GM23338 (cell line): ENCODE measurements at regions not wholly inside any gene's neighbourhood (a gene's known extent, or its start where the extent isn't known, plus 50 kb on each side); places are given as distances from the start of the nearest gene placed in this dataset.

Source experiments
- ATAC-seq: fragments of 200-7000 bp; cut with Tn5 transposase; 3 replicates; pipeline ENCODE4 v1.9.1; 2020
- DNase-seq: peaks from one replicate; pipeline ENCODE4 v3.0.0-alpha.2; 2015; ENCODE audit warnings: low spot score
- H2AFZ ChIP-seq: fragments of 200-600 bp; sonication (generic); 2 replicates; pipeline ENCODE4 v1.8.0; 2016; ENCODE audit warnings: antibody characterized with exemption, mild to moderate bottlenecking, moderate library complexity
- H3F3A ChIP-seq: fragments of 200-600 bp; sonication (generic); replicated peaks from 2 replicates; pipeline ENCODE4 v1.8.0; 2017; ENCODE audit warnings: antibody characterized with exemption, mixed run types, low read depth
- H3K27ac ChIP-seq: fragments of 200-600 bp; sonication (generic); 2 replicates; pipeline ENCODE4 v1.6.1; 2016; ENCODE audit warnings: low read depth
- H3K27me3 ChIP-seq: fragments of 200-600 bp; sonication (generic); 2 replicates; pipeline ENCODE4 v1.8.0; 2016; ENCODE audit warnings: mild to moderate bottlenecking, mixed run types, moderate library complexity; ENCODE audit not compliant: insufficient read depth
- H3K36me3 ChIP-seq: fragments of 200-600 bp; sonication (generic); 2 replicates; pipeline ENCODE4 v1.8.0; 2016; ENCODE audit warnings: mild to moderate bottlenecking; ENCODE audit not compliant: insufficient read depth
- H3K4me1 ChIP-seq: fragments of 200-600 bp; sonication (generic); 2 replicates; pipeline ENCODE4 v1.8.0; 2016; ENCODE audit warnings: mild to moderate bottlenecking, moderate library complexity; ENCODE audit not compliant: insufficient read depth
- H3K4me2 ChIP-seq: fragments of 200-600 bp; sonication (generic); 2 replicates; pipeline ENCODE4 v1.7.1; 2017; ENCODE audit warnings: mixed run types
- H3K4me3 ChIP-seq: fragments of 200-600 bp; sonication (generic); 2 replicates; pipeline ENCODE4 v1.6.1; 2016; ENCODE audit warnings: mixed run types
- H3K79me2 ChIP-seq: fragments of 200-600 bp; sonication (generic); replicated peaks from 2 replicates; pipeline ENCODE4 v1.8.0; 2017; ENCODE audit warnings: mild to moderate bottlenecking; ENCODE audit not compliant: insufficient read depth
- H3K9me2 ChIP-seq: fragments of 200-600 bp; sonication (generic); 2 replicates; pipeline ENCODE4 v1.8.0; 2017; ENCODE audit not compliant: insufficient read depth
- H4K20me1 ChIP-seq: fragments of 200-600 bp; sonication (generic); replicated peaks from 2 replicates; pipeline ENCODE4 v1.8.0; 2017; ENCODE audit warnings: mild to moderate bottlenecking; ENCODE audit not compliant: insufficient read depth
- H3K27ac Mint-ChIP-seq: 2 replicates; pipeline ENCODE4 v1.8.0; 2020; ENCODE audit warnings: inconsistent platforms, mild to moderate bottlenecking, moderate library complexity, mixed read lengths
- H3K27me3 Mint-ChIP-seq: 3 replicates; pipeline ENCODE4 v1.8.0; 2022; ENCODE audit warnings: low read depth, mild to moderate bottlenecking, moderate library complexity, mixed read lengths, inconsistent platforms; ENCODE audit not compliant: insufficient read depth, poor library complexity
- H3K36me3 Mint-ChIP-seq: 3 replicates; pipeline ENCODE4 v1.8.0; 2021; ENCODE audit warnings: low read depth, mild to moderate bottlenecking, inconsistent platforms, moderate library complexity, mixed read lengths
- H3K4me1 Mint-ChIP-seq: 3 replicates; pipeline ENCODE4 v1.8.0; 2020; ENCODE audit warnings: mild to moderate bottlenecking, inconsistent platforms, mixed read lengths
- H3K4me3 Mint-ChIP-seq: 3 replicates; pipeline ENCODE4 v1.8.0; 2021; ENCODE audit warnings: moderate library complexity, mild to moderate bottlenecking, inconsistent platforms, mixed read lengths
- H3K9me3 Mint-ChIP-seq: 3 replicates; pipeline ENCODE4 v1.8.0; 2020; ENCODE audit warnings: moderate library complexity, mild to moderate bottlenecking, inconsistent platforms, mixed read lengths
- CREB1 ChIP-seq: fragments of 250-450 bp; sonication (Bioruptor Pico); IDR thresholded peaks from 2 replicates; pipeline ENCODE4 v1.5.0; 2020; ENCODE audit warnings: low read depth, mild to moderate bottlenecking, moderate library complexity
- EZH2 ChIP-seq: fragments of 200-600 bp; sonication (generic); IDR thresholded peaks from one replicate; pipeline ENCODE4 v1.8.0; 2017; ENCODE audit warnings: antibody characterized with exemption, mild to moderate bottlenecking, low read depth; ENCODE audit not compliant: unreplicated experiment
- EZH2phosphoT487 ChIP-seq: fragments of 200-600 bp; sonication (generic); IDR thresholded peaks from one replicate; pipeline ENCODE4 v1.8.1; 2018; ENCODE audit warnings: antibody characterized with exemption; ENCODE audit not compliant: unreplicated experiment
- JUNB ChIP-seq: IDR thresholded peaks from one replicate; pipeline ENCODE4 v1.6.1; 2016; ENCODE audit warnings: antibody characterized with exemption; ENCODE audit not compliant: unreplicated experiment
- NANOG ChIP-seq: IDR thresholded peaks from 2 replicates; pipeline ENCODE4 v1.6.1; 2016; ENCODE audit warnings: antibody characterized with exemption, borderline replicate concordance
- POLR2AphosphoS5 ChIP-seq: IDR thresholded peaks from 2 replicates; pipeline ENCODE4 v1.6.1; 2016; ENCODE audit warnings: antibody characterized with exemption, low read depth
- STAT1 ChIP-seq: IDR thresholded peaks from one replicate; pipeline ENCODE4 v1.6.1; 2016; ENCODE audit warnings: antibody characterized with exemption; ENCODE audit not compliant: unreplicated experiment
- ZNF114 ChIP-seq: fragments of 250-450 bp; sonication (Bioruptor Pico); IDR thresholded peaks from 2 replicates; pipeline ENCODE4 v1.5.0; 2020; ENCODE audit warnings: mild to moderate bottlenecking, moderate library complexity
- ZNF331 ChIP-seq: fragments of 250-450 bp; sonication (Bioruptor Pico); IDR thresholded peaks from 2 replicates; pipeline ENCODE4 v1.5.0; 2020; ENCODE audit warnings: low read depth, mild to moderate bottlenecking, moderate library complexity
- TF ChIP-seq, protein P1 (sequence below), 2 experiments: fragments of 200-600 bp in 1 of 2; sonication (generic) in 1 of 2; conservative IDR thresholded peaks; 2 replicates each; pipeline versions ENCODE4 v1.5.1 to v1.6.1; 2016 to 2017; ENCODE audit warnings: antibody characterized with exemption in 2 of 2, low read depth in 2 of 2, mild to moderate bottlenecking in 2 of 2, moderate library complexity in 1 of 2
- TF ChIP-seq, protein P2 (sequence below): IDR thresholded peaks from 2 replicates; pipeline ENCODE4 v1.6.1; 2016; ENCODE audit warnings: antibody characterized with exemption
- TF ChIP-seq, protein P3 (sequence below): fragments of 250-450 bp; sonication (Bioruptor Pico); IDR thresholded peaks from 2 replicates; pipeline ENCODE4 v1.5.0; 2020; ENCODE audit warnings: mild to moderate bottlenecking, moderate library complexity
- TF ChIP-seq, protein P4 (sequence below): IDR thresholded peaks from one replicate; pipeline ENCODE4 v1.6.1; 2018; ENCODE audit warnings: antibody characterized with exemption; ENCODE audit not compliant: unreplicated experiment

DNA sequence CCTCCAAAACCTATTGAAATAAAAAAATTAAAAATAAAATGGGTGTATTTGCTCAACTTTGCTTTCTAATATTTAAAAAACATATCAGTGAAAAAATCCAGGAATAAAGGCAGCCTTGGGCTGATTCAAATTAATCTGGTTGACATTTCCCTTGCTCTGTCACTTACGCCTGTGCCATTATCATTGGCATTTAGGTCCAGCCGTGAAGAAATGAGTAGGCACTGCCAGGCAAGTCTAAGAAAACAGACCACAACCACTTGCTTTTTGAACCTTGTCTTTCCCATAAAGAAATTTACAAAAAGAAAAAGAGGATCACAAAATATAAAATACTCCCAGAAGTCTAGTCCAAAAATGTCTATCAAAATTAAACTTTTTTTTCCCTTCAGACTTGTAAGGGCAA is 59.2 kb upstream of the HBS1L start:
- H3K9me2 ChIP-seq = no peaks in the 10 kb centered on the region
- no peaks in the 10 kb centered on the region for H3K27me3 Mint-ChIP-seq
- DNase-seq (no peak), ATAC-seq (no peak)
- no peak overlapping the region for H3K4me2 ChIP-seq
- no peaks in the 10 kb centered on the region for H4K20me1 ChIP-seq
- H3K4me3 Mint-ChIP-seq = no peak overlapping the region
- no peak overlapping the region for H3K4me3 ChIP-seq
- no peaks in the 10 kb centered on the region for H3K9me3 Mint-ChIP-seq
- H3K79me2 ChIP-seq = no peaks in the 10 kb centered on the region
- H3K27me3 ChIP-seq = no peaks in the 10 kb centered on the region
- no peak for TF ChIP-seq ZNF331 (CRISPR knock-in tag)
- TF ChIP-seq, protein P1, sequence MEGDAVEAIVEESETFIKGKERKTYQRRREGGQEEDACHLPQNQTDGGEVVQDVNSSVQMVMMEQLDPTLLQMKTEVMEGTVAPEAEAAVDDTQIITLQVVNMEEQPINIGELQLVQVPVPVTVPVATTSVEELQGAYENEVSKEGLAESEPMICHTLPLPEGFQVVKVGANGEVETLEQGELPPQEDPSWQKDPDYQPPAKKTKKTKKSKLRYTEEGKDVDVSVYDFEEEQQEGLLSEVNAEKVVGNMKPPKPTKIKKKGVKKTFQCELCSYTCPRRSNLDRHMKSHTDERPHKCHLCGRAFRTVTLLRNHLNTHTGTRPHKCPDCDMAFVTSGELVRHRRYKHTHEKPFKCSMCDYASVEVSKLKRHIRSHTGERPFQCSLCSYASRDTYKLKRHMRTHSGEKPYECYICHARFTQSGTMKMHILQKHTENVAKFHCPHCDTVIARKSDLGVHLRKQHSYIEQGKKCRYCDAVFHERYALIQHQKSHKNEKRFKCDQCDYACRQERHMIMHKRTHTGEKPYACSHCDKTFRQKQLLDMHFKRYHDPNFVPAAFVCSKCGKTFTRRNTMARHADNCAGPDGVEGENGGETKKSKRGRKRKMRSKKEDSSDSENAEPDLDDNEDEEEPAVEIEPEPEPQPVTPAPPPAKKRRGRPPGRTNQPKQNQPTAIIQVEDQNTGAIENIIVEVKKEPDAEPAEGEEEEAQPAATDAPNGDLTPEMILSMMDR (conservative IDR thresholded peaks at IDR 0.05; ENCODE audit: low read depth in 2 of 2) = no peak
- TF ChIP-seq JUNB = no peak
- TF ChIP-seq, protein P2, sequence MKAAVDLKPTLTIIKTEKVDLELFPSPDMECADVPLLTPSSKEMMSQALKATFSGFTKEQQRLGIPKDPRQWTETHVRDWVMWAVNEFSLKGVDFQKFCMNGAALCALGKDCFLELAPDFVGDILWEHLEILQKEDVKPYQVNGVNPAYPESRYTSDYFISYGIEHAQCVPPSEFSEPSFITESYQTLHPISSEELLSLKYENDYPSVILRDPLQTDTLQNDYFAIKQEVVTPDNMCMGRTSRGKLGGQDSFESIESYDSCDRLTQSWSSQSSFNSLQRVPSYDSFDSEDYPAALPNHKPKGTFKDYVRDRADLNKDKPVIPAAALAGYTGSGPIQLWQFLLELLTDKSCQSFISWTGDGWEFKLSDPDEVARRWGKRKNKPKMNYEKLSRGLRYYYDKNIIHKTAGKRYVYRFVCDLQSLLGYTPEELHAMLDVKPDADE = no peak
- no peak for TF ChIP-seq NANOG
- TF ChIP-seq, protein P3, sequence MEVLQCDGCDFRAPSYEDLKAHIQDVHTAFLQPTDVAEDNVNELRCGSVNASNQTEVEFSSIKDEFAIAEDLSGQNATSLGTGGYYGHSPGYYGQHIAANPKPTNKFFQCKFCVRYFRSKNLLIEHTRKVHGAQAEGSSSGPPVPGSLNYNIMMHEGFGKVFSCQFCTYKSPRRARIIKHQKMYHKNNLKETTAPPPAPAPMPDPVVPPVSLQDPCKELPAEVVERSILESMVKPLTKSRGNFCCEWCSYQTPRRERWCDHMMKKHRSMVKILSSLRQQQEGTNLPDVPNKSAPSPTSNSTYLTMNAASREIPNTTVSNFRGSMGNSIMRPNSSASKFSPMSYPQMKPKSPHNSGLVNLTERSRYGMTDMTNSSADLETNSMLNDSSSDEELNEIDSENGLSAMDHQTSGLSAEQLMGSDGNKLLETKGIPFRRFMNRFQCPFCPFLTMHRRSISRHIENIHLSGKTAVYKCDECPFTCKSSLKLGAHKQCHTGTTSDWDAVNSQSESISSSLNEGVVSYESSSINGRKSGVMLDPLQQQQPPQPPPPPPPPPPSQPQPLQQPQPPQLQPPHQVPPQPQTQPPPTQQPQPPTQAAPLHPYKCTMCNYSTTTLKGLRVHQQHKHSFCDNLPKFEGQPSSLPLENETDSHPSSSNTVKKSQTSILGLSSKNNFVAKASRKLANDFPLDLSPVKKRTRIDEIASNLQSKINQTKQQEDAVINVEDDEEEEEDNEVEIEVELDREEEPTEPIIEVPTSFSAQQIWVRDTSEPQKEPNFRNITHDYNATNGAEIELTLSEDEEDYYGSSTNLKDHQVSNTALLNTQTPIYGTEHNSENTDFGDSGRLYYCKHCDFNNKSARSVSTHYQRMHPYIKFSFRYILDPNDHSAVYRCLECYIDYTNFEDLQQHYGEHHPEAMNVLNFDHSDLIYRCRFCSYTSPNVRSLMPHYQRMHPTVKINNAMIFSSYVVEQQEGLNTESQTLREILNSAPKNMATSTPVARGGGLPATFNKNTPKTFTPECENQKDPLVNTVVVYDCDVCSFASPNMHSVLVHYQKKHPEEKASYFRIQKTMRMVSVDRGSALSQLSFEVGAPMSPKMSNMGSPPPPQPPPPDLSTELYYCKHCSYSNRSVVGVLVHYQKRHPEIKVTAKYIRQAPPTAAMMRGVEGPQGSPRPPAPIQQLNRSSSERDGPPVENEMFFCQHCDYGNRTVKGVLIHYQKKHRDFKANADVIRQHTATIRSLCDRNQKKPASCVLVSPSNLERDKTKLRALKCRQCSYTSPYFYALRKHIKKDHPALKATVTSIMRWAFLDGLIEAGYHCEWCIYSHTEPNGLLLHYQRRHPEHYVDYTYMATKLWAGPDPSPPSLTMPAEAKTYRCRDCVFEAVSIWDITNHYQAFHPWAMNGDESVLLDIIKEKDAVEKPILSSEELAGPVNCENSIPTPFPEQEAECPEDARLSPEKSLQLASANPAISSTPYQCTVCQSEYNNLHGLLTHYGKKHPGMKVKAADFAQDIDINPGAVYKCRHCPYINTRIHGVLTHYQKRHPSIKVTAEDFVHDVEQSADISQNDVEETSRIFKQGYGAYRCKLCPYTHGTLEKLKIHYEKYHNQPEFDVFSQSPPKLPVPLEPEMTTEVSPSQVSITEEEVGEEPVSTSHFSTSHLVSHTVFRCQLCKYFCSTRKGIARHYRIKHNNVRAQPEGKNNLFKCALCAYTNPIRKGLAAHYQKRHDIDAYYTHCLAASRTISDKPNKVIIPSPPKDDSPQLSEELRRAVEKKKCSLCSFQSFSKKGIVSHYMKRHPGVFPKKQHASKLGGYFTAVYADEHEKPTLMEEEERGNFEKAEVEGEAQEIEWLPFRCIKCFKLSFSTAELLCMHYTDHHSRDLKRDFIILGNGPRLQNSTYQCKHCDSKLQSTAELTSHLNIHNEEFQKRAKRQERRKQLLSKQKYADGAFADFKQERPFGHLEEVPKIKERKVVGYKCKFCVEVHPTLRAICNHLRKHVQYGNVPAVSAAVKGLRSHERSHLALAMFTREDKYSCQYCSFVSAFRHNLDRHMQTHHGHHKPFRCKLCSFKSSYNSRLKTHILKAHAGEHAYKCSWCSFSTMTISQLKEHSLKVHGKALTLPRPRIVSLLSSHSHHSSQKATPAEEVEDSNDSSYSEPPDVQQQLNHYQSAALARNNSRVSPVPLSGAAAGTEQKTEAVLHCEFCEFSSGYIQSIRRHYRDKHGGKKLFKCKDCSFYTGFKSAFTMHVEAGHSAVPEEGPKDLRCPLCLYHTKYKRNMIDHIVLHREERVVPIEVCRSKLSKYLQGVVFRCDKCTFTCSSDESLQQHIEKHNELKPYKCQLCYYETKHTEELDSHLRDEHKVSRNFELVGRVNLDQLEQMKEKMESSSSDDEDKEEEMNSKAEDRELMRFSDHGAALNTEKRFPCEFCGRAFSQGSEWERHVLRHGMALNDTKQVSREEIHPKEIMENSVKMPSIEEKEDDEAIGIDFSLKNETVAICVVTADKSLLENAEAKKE (CRISPR knock-in tag) = no peak
- TF ChIP-seq CREB1 (CRISPR knock-in tag) = no peak
- no peak for TF ChIP-seq EZH2phosphoT487
- TF ChIP-seq ZNF114 = no peak
- TF ChIP-seq, protein P4, sequence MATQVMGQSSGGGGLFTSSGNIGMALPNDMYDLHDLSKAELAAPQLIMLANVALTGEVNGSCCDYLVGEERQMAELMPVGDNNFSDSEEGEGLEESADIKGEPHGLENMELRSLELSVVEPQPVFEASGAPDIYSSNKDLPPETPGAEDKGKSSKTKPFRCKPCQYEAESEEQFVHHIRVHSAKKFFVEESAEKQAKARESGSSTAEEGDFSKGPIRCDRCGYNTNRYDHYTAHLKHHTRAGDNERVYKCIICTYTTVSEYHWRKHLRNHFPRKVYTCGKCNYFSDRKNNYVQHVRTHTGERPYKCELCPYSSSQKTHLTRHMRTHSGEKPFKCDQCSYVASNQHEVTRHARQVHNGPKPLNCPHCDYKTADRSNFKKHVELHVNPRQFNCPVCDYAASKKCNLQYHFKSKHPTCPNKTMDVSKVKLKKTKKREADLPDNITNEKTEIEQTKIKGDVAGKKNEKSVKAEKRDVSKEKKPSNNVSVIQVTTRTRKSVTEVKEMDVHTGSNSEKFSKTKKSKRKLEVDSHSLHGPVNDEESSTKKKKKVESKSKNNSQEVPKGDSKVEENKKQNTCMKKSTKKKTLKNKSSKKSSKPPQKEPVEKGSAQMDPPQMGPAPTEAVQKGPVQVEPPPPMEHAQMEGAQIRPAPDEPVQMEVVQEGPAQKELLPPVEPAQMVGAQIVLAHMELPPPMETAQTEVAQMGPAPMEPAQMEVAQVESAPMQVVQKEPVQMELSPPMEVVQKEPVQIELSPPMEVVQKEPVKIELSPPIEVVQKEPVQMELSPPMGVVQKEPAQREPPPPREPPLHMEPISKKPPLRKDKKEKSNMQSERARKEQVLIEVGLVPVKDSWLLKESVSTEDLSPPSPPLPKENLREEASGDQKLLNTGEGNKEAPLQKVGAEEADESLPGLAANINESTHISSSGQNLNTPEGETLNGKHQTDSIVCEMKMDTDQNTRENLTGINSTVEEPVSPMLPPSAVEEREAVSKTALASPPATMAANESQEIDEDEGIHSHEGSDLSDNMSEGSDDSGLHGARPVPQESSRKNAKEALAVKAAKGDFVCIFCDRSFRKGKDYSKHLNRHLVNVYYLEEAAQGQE = no peak
- no peak for TF ChIP-seq POLR2AphosphoS5
- no peak for TF ChIP-seq STAT1
- TF ChIP-seq EZH2 = no peak
- H3K36me3 ChIP-seq = no peaks in the 10 kb centered on the region
- no peak overlapping the region for H3K27ac Mint-ChIP-seq
- H3K4me1 Mint-ChIP-seq = no peaks in the 10 kb centered on the region
- H2AFZ ChIP-seq = no peak overlapping the region
- no peaks in the 10 kb centered on the region for H3K36me3 Mint-ChIP-seq
- no peaks in the 10 kb centered on the region for H3K4me1 ChIP-seq
- H3K27ac ChIP-seq = no peak overlapping the region
- H3F3A ChIP-seq = no peaks in the 10 kb centered on the region
